ENCODE measurements at regions not wholly inside any gene's neighbourhood (a gene's known extent, or its start where the extent isn't known, plus 50 kb on each side); places are given as distances from the start of the nearest gene placed in this dataset.

DNA sequence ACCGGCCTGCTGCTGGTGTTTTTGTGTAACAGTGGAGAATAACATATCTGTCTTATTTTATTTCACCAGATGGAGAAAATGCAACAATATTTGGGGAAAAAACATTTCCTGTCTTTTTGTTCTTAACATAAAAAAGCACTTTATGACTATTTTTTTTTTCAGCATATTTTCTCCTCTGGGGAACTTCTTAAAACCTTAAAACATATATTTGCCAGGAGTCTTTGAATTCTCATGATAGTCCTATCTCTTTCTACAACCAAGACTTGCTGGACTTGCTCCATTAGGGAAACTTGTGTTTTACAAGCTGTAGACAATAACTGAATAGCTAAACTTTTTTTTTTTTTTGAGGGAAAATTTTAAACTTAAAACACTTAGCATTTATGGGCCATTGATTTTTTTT is 98.6 kb upstream of the PRDM1 start:
- Histone ChIP-seq H3K4me2 (ENCODE audit: low read length) (no peak overlapping the region), H2AFZ (ENCODE audit: low read length) (no peak overlapping the region), H3K27ac (ENCODE audit: low read depth, low read length, poor library complexity, severe bottlenecking) (no peak overlapping the region), H3K9me2 (ENCODE audit: insufficient read depth, low read length) (no peaks in the 10 kb centered on the region), H3K4me1 (ENCODE audit: insufficient read depth, low read length, poor library complexity, severe bottlenecking) (peaks cover 11% of the 10 kb centered on the region), H3K4me3 (ENCODE audit: low read depth, low read length, poor library complexity, severe bottlenecking) (no peak overlapping the region), H3K9me3 (ENCODE audit: low read length) (no peaks in the 10 kb centered on the region), H4K20me1 (ENCODE audit: insufficient read depth, low read length) (no peaks in the 10 kb centered on the region), H3K36me3 (ENCODE audit: insufficient read depth, low read length) (no peaks in the 10 kb centered on the region), H3K79me2 (ENCODE audit: insufficient read depth, low read depth, low read length) (no peaks in the 10 kb centered on the region)
- no peak for DNase-seq (ENCODE audit: low spot score)
- intact Hi-C loops (cut with micrococcal nuclease; ENCODE audit: unreplicated experiment) = no loop called here
- ChIA-PET CTCF (ENCODE audit: unreplicated experiment) (no interaction called here), POLR2A (interaction anchor here (0.5 to 0.9 kb wide), 5 partner anchors 19 to 73 kb away, joined by 3 to 4 read pairs (median 3); no protein-coding TSS in a partner anchor)
- BruUV-seq (replicated peaks) = no TSS peak
- no peak for TF ChIP-seq EZH2phosphoT487 (IDR thresholded peaks at IDR 0.05; ENCODE audit: borderline replicate concordance, low read depth, low read length)
- TF ChIP-seq, protein P1, sequence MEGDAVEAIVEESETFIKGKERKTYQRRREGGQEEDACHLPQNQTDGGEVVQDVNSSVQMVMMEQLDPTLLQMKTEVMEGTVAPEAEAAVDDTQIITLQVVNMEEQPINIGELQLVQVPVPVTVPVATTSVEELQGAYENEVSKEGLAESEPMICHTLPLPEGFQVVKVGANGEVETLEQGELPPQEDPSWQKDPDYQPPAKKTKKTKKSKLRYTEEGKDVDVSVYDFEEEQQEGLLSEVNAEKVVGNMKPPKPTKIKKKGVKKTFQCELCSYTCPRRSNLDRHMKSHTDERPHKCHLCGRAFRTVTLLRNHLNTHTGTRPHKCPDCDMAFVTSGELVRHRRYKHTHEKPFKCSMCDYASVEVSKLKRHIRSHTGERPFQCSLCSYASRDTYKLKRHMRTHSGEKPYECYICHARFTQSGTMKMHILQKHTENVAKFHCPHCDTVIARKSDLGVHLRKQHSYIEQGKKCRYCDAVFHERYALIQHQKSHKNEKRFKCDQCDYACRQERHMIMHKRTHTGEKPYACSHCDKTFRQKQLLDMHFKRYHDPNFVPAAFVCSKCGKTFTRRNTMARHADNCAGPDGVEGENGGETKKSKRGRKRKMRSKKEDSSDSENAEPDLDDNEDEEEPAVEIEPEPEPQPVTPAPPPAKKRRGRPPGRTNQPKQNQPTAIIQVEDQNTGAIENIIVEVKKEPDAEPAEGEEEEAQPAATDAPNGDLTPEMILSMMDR (conservative IDR thresholded peaks at IDR 0.05; ENCODE audit: low read length) = no peak

DNA sequence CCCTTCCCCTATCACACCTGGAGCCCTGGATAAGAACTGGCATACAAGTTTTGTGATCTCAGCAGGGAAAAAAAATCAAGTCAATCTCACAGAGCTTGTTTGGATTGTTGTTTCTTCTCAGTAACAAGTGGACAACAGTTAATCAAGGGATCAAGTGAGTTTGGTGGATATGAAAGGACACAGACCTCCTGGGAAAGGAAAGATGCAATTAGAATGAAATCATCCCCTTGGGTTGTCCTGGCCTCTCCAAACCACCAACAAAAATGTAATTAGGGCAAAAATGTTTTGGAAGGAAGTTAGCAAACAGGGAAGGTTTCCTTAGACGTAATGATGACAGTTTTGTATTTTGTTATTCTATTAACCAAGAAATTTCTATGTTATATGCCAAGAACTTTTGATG is 99.1 kb upstream of the PRDM1 start:
- TF ChIP-seq EZH2phosphoT487 (IDR thresholded peaks at IDR 0.05; ENCODE audit: borderline replicate concordance, low read depth, low read length) = no peak
- TF ChIP-seq, protein P1 (conservative IDR thresholded peaks at IDR 0.05; ENCODE audit: low read length) = no peak
- ChIA-PET CTCF (ENCODE audit: unreplicated experiment) (no interaction called here), POLR2A (interaction anchor here (0.5 to 0.6 kb wide), 2 partner anchors 23 to 36 kb away, joined by 3 read pairs; no protein-coding TSS in a partner anchor)
- Histone ChIP-seq H3K4me1 (ENCODE audit: insufficient read depth, low read length, poor library complexity, severe bottlenecking) (peaks cover 10% of the 10 kb centered on the region), H3K79me2 (ENCODE audit: insufficient read depth, low read depth, low read length) (no peaks in the 10 kb centered on the region), H4K20me1 (ENCODE audit: insufficient read depth, low read length) (no peaks in the 10 kb centered on the region), H2AFZ (ENCODE audit: low read length) (no peak overlapping the region), H3K9me2 (ENCODE audit: insufficient read depth, low read length) (no peaks in the 10 kb centered on the region), H3K36me3 (ENCODE audit: insufficient read depth, low read length) (no peaks in the 10 kb centered on the region), H3K27ac (ENCODE audit: low read depth, low read length, poor library complexity, severe bottlenecking) (no peak overlapping the region), H3K4me3 (ENCODE audit: low read depth, low read length, poor library complexity, severe bottlenecking) (no peak overlapping the region), H3K4me2 (ENCODE audit: low read length) (no peak overlapping the region), H3K9me3 (ENCODE audit: low read length) (no peaks in the 10 kb centered on the region)
- BruUV-seq (replicated peaks) = no TSS peak
- intact Hi-C loops (cut with micrococcal nuclease; ENCODE audit: unreplicated experiment) = no loop called here
- no peak for DNase-seq (ENCODE audit: low spot score)

DNA sequence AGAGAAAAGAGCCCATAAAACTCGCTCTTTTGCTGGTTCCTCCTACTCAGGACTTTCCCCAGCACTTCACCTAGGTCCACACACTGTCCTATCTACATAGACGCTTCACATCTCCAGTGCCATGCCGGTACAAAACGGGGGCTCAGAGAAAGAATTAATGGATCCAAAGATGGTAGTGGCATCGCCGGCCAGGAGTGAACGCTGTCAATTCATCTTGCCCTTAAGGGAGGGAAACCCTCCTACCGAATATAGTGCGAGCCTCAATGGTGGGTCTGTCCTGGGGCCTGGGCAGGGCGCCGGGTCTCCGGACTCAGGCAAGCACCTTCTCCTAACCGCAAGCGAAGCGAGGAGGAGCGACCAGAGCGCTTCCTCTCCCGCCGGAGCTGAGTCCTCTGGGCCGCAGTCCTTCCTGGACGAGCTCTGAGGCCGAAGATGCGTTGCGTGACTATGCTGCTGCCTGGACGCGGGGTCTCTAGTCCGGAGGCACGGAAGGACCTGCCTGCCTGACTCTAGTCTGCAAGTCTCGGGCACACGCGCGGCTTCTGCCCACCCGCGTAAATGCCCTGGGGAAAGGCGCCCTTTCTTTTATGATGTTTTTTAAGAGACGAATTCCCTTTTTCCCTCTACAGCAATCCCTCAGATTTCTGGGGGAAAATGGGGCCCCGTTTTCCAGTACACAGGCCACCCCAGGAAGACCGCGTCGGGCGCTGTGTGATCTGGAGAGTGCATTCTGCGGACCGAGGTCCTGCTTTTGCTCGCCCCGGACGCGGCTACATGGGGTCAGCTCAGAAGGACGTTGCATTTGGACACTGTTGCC is 100.1 kb upstream of the PRDM1 start:
- Histone ChIP-seq H3K9me3 (ENCODE audit: low read length) (no peaks in the 10 kb centered on the region), H3K9me2 (ENCODE audit: insufficient read depth, low read length) (no peaks in the 10 kb centered on the region), H3K4me1 (ENCODE audit: insufficient read depth, low read length, poor library complexity, severe bottlenecking) (peaks cover 2% of the 10 kb centered on the region), H4K20me1 (ENCODE audit: insufficient read depth, low read length) (no peaks in the 10 kb centered on the region), H3K27ac (ENCODE audit: low read depth, low read length, poor library complexity, severe bottlenecking) (no peak overlapping the region), H2AFZ (ENCODE audit: low read length) (no peak overlapping the region; the same call in 1 of the 2 replicates), H3K36me3 (ENCODE audit: insufficient read depth, low read length) (no peaks in the 10 kb centered on the region), H3K4me2 (ENCODE audit: low read length) (no peak overlapping the region), H3K4me3 (ENCODE audit: low read depth, low read length, poor library complexity, severe bottlenecking) (no peak overlapping the region), H3K79me2 (ENCODE audit: insufficient read depth, low read depth, low read length) (no peaks in the 10 kb centered on the region)
- no TSS peak for BruUV-seq (replicated peaks)
- ChIA-PET POLR2A (interaction anchor here (1.6 kb wide), 1 partner anchor 260 kb away, joined by 3 read pairs; no protein-coding TSS in a partner anchor), CTCF (ENCODE audit: unreplicated experiment) (no interaction called here)
- intact Hi-C loops (cut with micrococcal nuclease; ENCODE audit: unreplicated experiment) = no loop called here
- no peak for TF ChIP-seq EZH2phosphoT487 (IDR thresholded peaks at IDR 0.05; ENCODE audit: borderline replicate concordance, low read depth, low read length)
- TF ChIP-seq, protein P1 (conservative IDR thresholded peaks at IDR 0.05; ENCODE audit: low read length) = no peak
- DNase-seq (ENCODE audit: low spot score) = no peak

Data from OCI-LY7 (cell line).